ENCODE measurements at regions not wholly inside any gene's neighbourhood (a gene's known extent, or its start where the extent isn't known, plus 50 kb on each side); places are given as distances from the start of the nearest gene placed in this dataset.

- ATAC-seq (peak; percentile 89), DNase-seq (ENCODE audit: low spot score) (no peak)
Observed at GRCh38 chr5:124477577-124477976, 268.9 kb downstream of the ZNF608 start.

GRCh38 chr5:124477062-124477461 lies 269.4 kb downstream of the ZNF608 start:
- ATAC-seq (no peak), DNase-seq (ENCODE audit: low spot score) (no peak)

GRCh38 chr5:124474528-124475215 lies 271.8 kb downstream of the ZNF608 start:
- no peak for ATAC-seq
- DNase-seq (ENCODE audit: low spot score), result no peak

- ATAC-seq, result no peak
- no peak for DNase-seq (ENCODE audit: low spot score)
Observed at GRCh38 chr5:124468671-124469411, 277.6 kb downstream of the ZNF608 start.

GRCh38 chr5:124467745-124468144 lies 278.7 kb downstream of the ZNF608 start:
- DNase-seq (ENCODE audit: low spot score), result no peak
- ATAC-seq, result no peak

GRCh38 chr5:124466011-124466410 lies 280.4 kb downstream of the ZNF608 start:
- no peak for DNase-seq (ENCODE audit: low spot score)
- no peak for ATAC-seq

- ATAC-seq (no peak), DNase-seq (ENCODE audit: low spot score) (no peak)
Observed at GRCh38 chr5:124463851-124464250, 282.6 kb downstream of the ZNF608 start.

GRCh38 chr5:124462751-124463150 lies 283.7 kb downstream of the ZNF608 start:
- ATAC-seq (no peak), DNase-seq (ENCODE audit: low spot score) (no peak)

- ATAC-seq, result no peak
- DNase-seq (ENCODE audit: low spot score), result no peak
Observed at GRCh38 chr5:124461941-124462340, 284.5 kb downstream of the ZNF608 start.

- DNase-seq (ENCODE audit: low spot score) (no peak), ATAC-seq (no peak)
Observed at GRCh38 chr5:124461157-124461556, 285.3 kb downstream of the ZNF608 start.

- no peak for ATAC-seq
- no peak for DNase-seq (ENCODE audit: low spot score)
Observed at GRCh38 chr5:124460642-124461041, 285.8 kb downstream of the ZNF608 start.

GRCh38 chr5:124459984-124460383 lies 286.5 kb downstream of the ZNF608 start:
- no peak for ATAC-seq
- no peak for DNase-seq (ENCODE audit: low spot score)

GRCh38 chr5:124457901-124458300 lies 288.5 kb downstream of the ZNF608 start:
- ATAC-seq (no peak), DNase-seq (ENCODE audit: low spot score) (no peak)

GRCh38 chr5:124457101-124457500 lies 289.3 kb downstream of the ZNF608 start:
- ATAC-seq (no peak), DNase-seq (ENCODE audit: low spot score) (no peak)

- DNase-seq (ENCODE audit: low spot score) (no peak), ATAC-seq (no peak)
Observed at GRCh38 chr5:124456249-124456648, 290.2 kb downstream of the ZNF608 start.

GRCh38 chr5:124454081-124454480 lies 292.4 kb downstream of the ZNF608 start:
- DNase-seq (ENCODE audit: low spot score) (no peak), ATAC-seq (no peak)

GRCh38 chr5:124453221-124454051 lies 293.0 kb downstream of the ZNF608 start:
- no peak for ATAC-seq
- no peak for DNase-seq (ENCODE audit: low spot score)

- no peak for ATAC-seq
Observed at GRCh38 chr5:124452412-124452811, 294.0 kb downstream of the ZNF608 start.

GRCh38 chr5:124451721-124452383 lies 294.6 kb downstream of the ZNF608 start:
- no peak for DNase-seq (ENCODE audit: low spot score)
- no peak for ATAC-seq

More at GRCh38 chr5:124452412-124452811, 294.0 kb downstream of the ZNF608 start:
- no peak for DNase-seq (ENCODE audit: low spot score)

- DNase-seq (ENCODE audit: low spot score) (no peak), ATAC-seq (no peak)
Observed at GRCh38 chr5:124446120-124446519, 300.3 kb downstream of the ZNF608 start.

- ATAC-seq (no peak), DNase-seq (ENCODE audit: low spot score) (no peak)
Observed at GRCh38 chr5:124445070-124445619, 301.3 kb downstream of the ZNF608 start.
